ENCODE measurements at regions not wholly inside any gene's neighbourhood (a gene's known extent, or its start where the extent isn't known, plus 50 kb on each side); places are given as distances from the start of the nearest gene placed in this dataset.

GRCh38 chr10:7070950-7071349 is 339.9 kb downstream of the SFMBT2 start:
- TF ChIP-seq ZBTB21 (CRISPR knock-in tag; IDR thresholded peaks at IDR 0.05; ENCODE audit: borderline replicate concordance) = no peak
- no peak for TF ChIP-seq CTCF (IDR thresholded peaks at IDR 0.05)
- TF ChIP-seq CDX4 (CRISPR knock-in tag; IDR thresholded peaks at IDR 0.05; ENCODE audit: borderline replicate concordance) = no peak
- no peak for TF ChIP-seq ZNF512 (CRISPR knock-in tag; IDR thresholded peaks at IDR 0.05; ENCODE audit: borderline replicate concordance)
- TF ChIP-seq MLX (CRISPR knock-in tag; IDR thresholded peaks at IDR 0.05) = no peak
- TF ChIP-seq SP1 (CRISPR knock-in tag; conservative IDR thresholded peaks at IDR 0.05) = no peak
- no peak for TF ChIP-seq ZNF671 (CRISPR knock-in tag; IDR thresholded peaks at IDR 0.05)
- no peak for TF ChIP-seq GRHL2 (CRISPR knock-in tag; IDR thresholded peaks at IDR 0.05; ENCODE audit: insufficient replicate concordance, severe bottlenecking)
- no peak for TF ChIP-seq NFATC4 (CRISPR knock-in tag; IDR thresholded peaks at IDR 0.05)
- TF ChIP-seq IRF1 (CRISPR knock-in tag; IDR thresholded peaks at IDR 0.05) = no peak
- no peak for TF ChIP-seq ZBTB43 (CRISPR knock-in tag; IDR thresholded peaks at IDR 0.05)
- TF ChIP-seq ATF6 (CRISPR knock-in tag; IDR thresholded peaks at IDR 0.05) = no peak
- TF ChIP-seq AFF4 (CRISPR knock-in tag; IDR thresholded peaks at IDR 0.05; ENCODE audit: borderline replicate concordance) = no peak
- no peak for TF ChIP-seq GABPB1 (CRISPR knock-in tag; IDR thresholded peaks at IDR 0.05)
- no peak for TF ChIP-seq ZNF281 (CRISPR knock-in tag; IDR thresholded peaks at IDR 0.05)
- no peak for TF ChIP-seq ELF4 (CRISPR knock-in tag; IDR thresholded peaks at IDR 0.05; ENCODE audit: low read depth)
- TF ChIP-seq FOXP4 (CRISPR knock-in tag; IDR thresholded peaks at IDR 0.05) = no peak
- no peak for TF ChIP-seq ATF1 (CRISPR knock-in tag; IDR thresholded peaks at IDR 0.05)
- TF ChIP-seq ZNF416 (CRISPR knock-in tag; IDR thresholded peaks at IDR 0.05) = no peak
- ChIA-PET CTCF (no interaction called here), POLR2A (no interaction called here)
- H3K9me3 Mint-ChIP-seq = peaks cover 8% of the 10 kb centered on the region; the same call in 1 of the 2 replicates
- peaks cover 6% of the 10 kb centered on the region for H3K4me1 Mint-ChIP-seq
- H3K36me3 Mint-ChIP-seq = no peaks in the 10 kb centered on the region
- ATAC-seq (no peak), DNase-seq (ENCODE audit: low spot score) (no peak)
- no peak overlapping the region for H3K27ac Mint-ChIP-seq
- no peaks in the 10 kb centered on the region for H3K27me3 Mint-ChIP-seq (ENCODE audit: low read depth)
- H3K4me3 Mint-ChIP-seq = no peak overlapping the region
